ENCODE measurements at regions not wholly inside any gene's neighbourhood (a gene's known extent, or its start where the extent isn't known, plus 50 kb on each side); places are given as distances from the start of the nearest gene placed in this dataset.
"Not testable (repeated sequence)": the region's sequence is repeated elsewhere in the genome, so short reads cannot be mapped to it uniquely, and the experiment has no call there.

- no peak for DNase-seq (ENCODE audit: low spot score)
Observed at GRCh38 chr1:80640978-80641377, 1159.8 kb upstream of the ADGRL2 start.

DNA sequence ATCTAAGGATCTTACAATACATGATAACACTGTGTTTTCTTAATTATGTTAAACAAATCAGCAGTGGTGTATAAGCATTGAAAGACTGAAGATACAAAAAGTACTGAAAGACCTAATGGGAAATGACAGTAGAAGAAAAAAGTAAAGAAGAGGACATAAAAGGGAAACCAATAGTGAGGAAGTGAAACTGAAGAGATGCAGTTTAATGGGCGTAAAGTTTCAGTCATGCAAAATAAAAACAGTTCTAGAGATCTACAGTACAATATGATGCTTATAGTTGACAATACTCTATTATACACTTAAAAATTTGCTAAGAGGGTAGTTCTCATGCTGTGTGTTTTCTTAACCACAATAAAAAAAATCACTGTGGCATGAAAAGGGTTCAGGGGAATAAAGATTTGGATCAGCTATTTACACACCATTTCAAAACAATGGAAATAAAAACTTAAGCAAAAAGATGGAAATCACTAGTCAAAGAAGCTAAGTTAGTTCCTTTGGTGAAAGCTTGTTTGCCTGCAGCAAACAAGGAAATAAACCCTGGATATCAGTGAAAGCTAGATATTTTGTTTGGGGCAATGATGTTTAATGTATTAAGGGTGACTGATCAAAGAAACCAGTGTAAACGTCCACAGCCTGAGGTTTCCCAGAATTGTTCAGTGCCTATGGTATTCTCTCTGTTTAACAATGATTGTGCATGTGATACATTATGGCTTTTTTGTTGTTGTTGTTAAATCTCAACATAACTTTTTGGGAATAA is 1160.8 kb upstream of the ADGRL2 start:
- DNase-seq (ENCODE audit: low spot score), result no peak

DNA sequence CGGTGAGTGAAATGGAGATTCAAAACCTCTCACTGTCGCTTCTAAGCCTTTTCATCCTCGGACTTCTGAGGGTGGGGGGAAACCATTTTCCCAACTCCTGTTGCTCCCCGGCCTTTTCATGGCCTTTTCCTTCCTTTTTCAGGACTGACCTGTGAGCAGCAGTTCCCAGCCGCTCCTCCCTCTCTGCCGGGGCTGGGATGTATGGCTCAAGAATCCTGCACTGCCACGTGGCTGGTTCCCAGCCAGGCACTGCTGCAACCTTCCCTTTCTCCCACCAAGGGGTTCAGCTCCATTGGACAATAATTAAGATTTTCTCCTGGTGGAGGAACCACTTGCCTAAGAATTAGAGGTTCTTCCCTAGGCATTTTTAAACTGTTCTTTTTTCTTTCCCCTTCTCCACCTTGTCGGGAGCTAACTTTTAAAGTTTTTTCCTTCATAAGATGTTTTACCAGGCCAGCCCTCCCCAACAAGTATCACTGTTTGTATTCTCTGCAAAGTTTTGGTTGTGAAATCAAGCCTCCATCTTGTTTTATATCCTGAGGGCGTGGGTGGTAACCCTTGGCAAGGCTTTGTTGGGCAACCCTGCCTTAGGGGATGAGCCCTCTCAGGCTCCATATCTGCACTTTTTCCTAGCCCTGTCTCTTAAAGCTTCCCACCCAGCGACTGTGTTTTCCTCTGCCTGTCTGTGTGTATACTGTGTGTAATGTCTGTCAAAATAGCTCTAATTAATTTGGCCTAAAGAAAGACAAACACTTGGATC is 1166.6 kb upstream of the ADGRL2 start:
- no peak for DNase-seq (ENCODE audit: low spot score)

DNA sequence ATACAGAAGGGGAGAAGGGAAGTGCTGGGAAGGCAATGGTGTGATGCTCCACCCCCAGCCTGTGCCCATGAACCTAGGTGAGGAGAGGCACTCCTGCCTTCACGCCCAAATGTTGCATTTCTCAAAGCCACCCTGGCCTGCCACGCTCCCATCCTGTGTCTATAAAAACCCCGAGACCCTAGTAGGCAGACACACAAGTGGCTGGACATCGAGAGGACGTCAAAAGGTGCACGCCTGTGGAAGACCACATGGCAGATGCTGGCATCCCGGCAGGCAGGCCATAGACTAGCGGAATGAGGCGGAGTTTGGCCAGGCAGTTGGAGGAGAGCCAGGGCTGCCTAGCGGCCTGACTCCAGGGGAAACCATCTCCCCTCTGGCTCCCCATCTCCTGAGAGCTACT is 1168.5 kb upstream of the ADGRL2 start:
- no peak for DNase-seq (ENCODE audit: low spot score)

DNA sequence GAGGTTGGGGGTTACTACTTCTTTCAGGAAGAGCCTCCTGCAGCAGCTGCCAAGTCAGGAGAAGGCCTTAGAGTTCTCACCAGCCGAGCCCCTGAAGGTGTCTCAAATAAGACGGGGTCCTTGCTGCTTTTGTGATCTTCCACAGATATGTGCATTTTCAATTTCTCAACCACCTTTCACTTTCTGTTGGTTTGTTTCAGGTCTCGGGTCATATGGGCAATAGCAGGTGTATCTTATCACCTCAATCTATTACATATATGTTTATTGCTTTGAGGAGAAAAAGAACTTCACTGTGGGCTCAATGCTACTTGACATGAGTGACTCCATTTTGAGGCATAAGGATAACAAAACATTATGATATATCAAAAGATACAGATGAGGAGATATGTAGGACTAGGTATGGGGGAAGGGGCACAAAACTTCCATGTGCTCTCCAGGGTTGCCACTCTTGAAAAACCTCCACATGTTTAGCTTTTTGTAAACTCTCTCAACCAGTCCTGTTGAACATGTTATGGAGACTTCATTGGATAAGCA is 1171.4 kb upstream of the ADGRL2 start:
- no peak for DNase-seq (ENCODE audit: low spot score)

DNA sequence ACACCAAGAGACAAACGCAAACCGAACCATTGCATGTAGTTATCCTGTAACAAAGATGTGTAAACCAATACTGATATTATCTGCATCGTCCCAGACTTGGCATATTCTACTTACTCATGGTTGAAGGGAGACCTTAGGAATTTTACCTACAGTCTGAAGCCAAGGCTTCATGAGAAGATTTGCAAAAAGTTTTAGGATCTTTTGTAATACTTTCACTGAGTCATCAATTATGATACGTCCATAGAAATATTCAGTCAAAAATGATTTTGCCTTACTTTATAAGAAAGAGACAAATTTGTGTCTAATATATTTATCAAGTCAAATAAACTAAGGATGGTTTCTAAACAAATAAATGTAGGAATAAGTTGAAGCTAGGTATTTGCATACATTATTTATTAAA is 1176.1 kb upstream of the ADGRL2 start:
- no peak for DNase-seq (ENCODE audit: low spot score)

DNA sequence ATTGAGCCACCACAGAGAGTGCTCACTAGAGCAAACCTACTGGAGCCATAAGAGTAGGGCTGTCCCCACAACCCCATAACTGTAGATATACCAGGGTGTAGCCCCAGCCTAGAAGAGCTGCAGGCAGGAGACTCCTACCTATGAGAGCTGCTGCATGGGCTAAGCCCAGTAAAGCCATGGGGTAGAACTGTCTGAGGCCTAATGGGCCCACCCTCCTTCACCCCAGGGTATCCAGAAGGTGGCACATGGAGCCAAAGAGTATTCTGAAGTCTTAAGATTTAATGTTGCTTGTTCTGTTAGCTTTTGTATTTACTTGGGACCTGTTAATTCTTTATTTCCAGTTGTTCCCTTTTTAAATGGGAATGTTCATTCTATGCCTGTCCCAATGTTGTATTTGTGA is 1193.7 kb upstream of the ADGRL2 start:
- no peak for DNase-seq (ENCODE audit: low spot score)

DNA sequence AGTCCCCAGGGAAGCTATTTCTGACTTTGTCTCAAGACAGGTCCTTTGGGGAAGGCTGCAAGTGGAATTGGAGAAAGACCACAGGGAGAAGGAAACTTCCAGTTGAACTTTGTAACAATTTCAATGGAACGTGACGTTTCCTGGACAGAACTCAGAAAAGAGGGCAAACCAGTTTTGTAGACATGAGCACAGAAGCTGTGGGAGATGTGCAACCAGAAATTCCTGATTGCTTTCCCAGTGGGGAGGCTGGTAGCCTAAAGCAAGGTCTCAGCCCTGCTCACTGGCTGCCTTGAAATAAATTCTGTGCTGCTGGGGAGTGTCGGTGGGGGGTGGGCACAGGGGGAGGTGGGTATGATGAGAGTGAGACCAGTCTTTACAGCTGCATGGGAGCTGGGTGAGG is 1206.7 kb upstream of the ADGRL2 start:
- no peak for DNase-seq (ENCODE audit: low spot score)

GRCh38 chr1:80593197-80593596 is 1207.5 kb upstream of the ADGRL2 start:
- DNase-seq (ENCODE audit: low spot score), result no peak

DNA sequence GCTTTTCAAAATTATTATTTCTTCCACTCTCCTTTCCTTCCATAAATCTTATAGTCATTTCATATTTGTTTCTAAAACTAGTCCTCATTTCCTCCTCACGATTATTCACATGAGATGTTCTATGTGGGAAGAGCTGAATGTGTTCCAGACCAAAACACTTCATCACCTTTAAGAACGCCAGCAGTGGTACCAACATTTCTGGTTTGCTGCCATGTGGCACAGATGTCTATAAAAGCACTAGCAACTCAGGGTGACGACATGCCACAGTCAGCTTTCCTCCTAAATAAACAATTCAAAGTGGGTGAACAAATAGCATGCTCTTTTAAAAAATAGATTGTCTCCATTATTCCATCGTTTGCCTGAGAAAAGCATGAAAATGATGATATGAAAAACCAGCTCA is 1217.8 kb upstream of the ADGRL2 start:
- no peak for DNase-seq (ENCODE audit: low spot score)

DNA sequence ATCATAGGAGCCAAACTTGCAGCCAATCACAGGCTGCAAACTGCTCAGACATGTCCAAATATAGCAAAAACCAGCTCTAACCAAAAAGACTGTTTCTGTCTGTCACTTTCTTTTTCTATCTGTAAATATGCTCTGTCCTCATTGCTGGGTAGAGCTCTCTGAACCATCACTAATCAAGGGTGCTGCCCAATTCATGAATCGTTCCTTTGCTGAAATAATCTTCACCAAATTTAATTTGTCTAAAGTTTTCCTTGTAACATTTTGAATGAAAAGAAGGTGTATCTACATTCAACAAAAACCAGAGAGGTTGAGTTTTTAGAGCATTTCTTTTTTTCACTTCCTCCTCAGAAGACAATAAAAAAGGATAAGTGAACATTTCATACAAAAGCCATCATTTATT is 1221.7 kb upstream of the ADGRL2 start:
- no peak for DNase-seq (ENCODE audit: low spot score)

GRCh38 chr1:80566867-80567266 is 1233.9 kb upstream of the ADGRL2 start:
- DNase-seq (ENCODE audit: low spot score), result no peak

- DNase-seq (ENCODE audit: low spot score), result no peak
Observed at GRCh38 chr1:80566123-80566522, 1234.6 kb upstream of the ADGRL2 start.

GRCh38 chr1:80565406-80565805 is 1235.3 kb upstream of the ADGRL2 start:
- DNase-seq (ENCODE audit: low spot score), result no peak

DNA sequence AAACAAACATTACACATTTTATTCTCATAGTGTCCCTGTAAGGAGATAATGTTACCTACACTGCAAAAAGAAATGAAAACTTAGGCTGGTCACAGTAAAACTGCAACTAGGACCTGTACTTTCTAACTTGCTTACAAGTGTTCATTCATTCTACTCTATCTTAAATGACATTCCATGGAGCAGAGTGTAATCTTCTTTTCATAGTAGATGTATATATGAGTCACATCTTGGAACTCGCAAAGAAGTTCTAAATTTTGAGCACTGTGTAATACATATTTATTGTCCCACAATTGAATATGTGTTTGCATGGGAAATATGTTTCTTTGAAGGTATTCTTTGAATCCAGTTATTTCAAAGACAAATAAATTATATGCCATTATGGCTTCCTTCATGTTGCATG is 1258.5 kb upstream of the ADGRL2 start:
- DNase-seq (ENCODE audit: low spot score), result no peak

DNA sequence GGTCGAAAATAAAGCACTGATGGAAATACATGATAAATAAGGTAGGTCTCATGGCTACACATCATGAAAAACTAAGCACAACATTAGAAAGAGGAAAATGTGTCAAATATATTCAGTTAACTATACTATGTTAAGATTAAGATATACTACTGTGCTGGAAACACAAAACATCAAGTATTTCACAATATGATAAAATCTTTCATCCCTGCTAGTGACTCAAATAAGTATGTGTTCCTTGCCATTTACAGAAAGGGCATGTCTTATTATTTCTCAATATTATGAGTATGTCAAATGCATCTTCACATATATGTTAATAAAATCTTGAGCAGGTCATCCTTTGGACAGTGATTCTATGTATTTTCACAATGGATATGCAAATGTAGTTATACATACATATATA is 1260.1 kb upstream of the ADGRL2 start:
- no peak for DNase-seq (ENCODE audit: low spot score)

DNA sequence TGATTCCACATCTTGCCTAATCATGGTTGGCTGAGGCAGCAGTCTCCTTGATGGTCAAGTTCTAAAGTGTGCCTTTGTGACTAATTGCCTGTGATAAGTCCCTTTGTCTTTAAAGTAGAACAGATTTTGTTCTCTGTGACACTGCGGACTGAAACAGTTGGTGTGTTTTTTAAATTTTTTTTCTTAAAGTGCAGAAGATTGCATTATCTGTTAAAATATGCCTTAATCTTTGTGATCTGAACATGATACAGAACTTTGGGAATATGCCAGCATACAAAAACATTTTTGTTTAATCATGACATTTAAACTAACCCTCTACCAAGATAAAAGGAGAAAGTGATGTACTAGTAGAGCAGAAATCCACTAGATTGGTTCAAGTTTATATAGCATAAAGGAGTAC is 1260.6 kb upstream of the ADGRL2 start:
- no peak for DNase-seq (ENCODE audit: low spot score)

DNA sequence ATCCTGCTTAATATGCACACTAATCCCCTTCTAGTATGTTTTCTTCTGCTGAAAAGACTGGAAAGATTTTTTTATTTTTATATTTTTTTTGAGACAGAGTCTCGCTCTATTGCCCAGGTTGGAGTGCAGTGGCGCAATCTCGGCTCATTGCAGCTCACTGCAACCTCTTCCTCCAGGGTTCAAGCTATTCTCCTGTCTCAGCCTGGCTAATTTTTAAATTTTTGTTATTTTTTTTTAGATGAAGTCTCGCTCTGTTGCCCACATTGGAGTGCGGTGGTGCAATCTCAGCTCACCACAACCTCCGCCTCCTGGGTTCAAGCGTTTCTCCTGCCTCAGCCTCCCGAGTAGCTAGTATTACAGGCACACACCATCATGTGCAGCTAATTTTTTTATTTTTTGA is 1261.4 kb upstream of the ADGRL2 start:
- not testable (repeated sequence) for DNase-seq (ENCODE audit: low spot score)

DNA sequence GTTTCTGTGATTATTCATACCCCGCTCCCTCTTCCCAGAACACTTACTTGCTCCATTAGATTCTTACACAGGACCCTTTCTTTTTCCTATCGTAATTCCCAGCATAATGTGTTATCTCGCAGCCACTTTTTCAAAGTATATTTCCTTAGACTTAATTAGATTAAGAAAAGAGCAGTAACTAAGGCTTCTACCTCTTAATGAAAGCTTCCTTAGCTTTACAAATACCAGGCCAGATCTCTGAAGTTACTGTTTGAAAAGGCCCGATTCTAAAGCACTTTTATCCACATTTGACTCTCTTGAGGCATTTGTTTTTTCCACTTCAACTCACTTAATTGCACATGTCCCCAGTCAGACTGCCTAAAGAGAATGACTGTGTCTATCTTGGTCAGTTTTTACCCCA is 1264.3 kb upstream of the ADGRL2 start:
- DNase-seq (ENCODE audit: low spot score), result no peak

DNA sequence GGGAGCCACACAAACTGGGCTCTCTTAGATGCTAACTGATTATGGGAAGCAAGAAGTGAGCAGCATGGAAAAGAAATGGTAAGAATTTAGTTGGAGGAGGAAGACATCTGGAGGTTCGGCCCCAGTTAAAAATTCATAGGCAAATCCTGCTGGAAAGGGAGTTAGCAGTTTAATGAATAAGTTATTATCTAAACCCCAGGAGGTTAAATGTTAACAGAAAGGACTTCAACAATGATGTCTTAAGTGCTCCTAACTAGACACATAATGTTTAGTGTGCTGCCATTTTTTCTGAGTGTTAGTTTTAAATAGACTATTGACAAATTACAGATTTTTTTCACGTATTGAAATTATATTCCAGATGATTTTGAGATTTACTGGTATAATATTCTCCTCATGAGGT is 1265.3 kb upstream of the ADGRL2 start:
- DNase-seq (ENCODE audit: low spot score), result no peak

GRCh38 chr1:80534606-80535360 is 1266.0 kb upstream of the ADGRL2 start:
- no peak for DNase-seq (ENCODE audit: low spot score)

- no peak for DNase-seq (ENCODE audit: low spot score)
Observed at GRCh38 chr1:80533775-80534334, 1266.9 kb upstream of the ADGRL2 start.
